Testis (tissue), 2 donors: ENCODE measurements at regions not wholly inside any gene's neighbourhood (a gene's known extent, or its start where the extent isn't known, plus 50 kb on each side); places are given as distances from the start of the nearest gene placed in this dataset.

Experiments used
- CTCF ChIP-seq, 3 experiments: fragments of 450-650 bp in 2 of 3; fragments of 200-600 bp in 1 of 3; sonication (generic) in 1 of 3; IDR thresholded peaks; one replicate each; pipeline ENCODE4 v1.5.1; 2016 to 2019; ENCODE audit warnings: antibody characterized with exemption in 3 of 3, mild to moderate bottlenecking in 2 of 3, moderate library complexity in 1 of 3
- POLR2A ChIP-seq: fragments of 450-650 bp; IDR thresholded peaks from one replicate; pipeline ENCODE4 v1.6.1; 2017; ENCODE audit warnings: antibody characterized with exemption, mild to moderate bottlenecking, moderate library complexity

GRCh38 chr7:13179775-13180523 lies 492.5 kb downstream of the ARL4A start:
- no peak for TF ChIP-seq POLR2A
- no peak for TF ChIP-seq CTCF (IDR thresholded peaks at IDR 0.05)
